ENCODE measurements at regions not wholly inside any gene's neighbourhood (a gene's known extent, or its start where the extent isn't known, plus 50 kb on each side); places are given as distances from the start of the nearest gene placed in this dataset.
A peak's percentile ranks its signal among the peaks of the same experiment; 100 is the strongest.

GRCh38 chr1:201734786-201735185 is 94.2 kb upstream of the IPO9 start:
- Histone ChIP-seq H2AFZ (ENCODE audit: low read depth, low read length) (no peak overlapping the region), H3K27me3 (ENCODE audit: insufficient read depth, low read depth, low read length) (no peaks in the 10 kb centered on the region), H3K9me2 (ENCODE audit: insufficient read depth, low read length) (no peaks in the 10 kb centered on the region), H3K9ac (ENCODE audit: low read length) (no peak overlapping the region), H3K27ac (ENCODE audit: low read length) (no peak overlapping the region), H3K36me3 (ENCODE audit: insufficient read depth, low read length) (no peaks in the 10 kb centered on the region), H3K79me2 (replicated peaks; ENCODE audit: insufficient read depth, low read length) (peaks cover 86% of the 10 kb centered on the region), H3K9me3 (ENCODE audit: low read length) (no peaks in the 10 kb centered on the region), H3K4me3 (ENCODE audit: low read length) (no peak overlapping the region), H3F3A (ENCODE audit: insufficient read depth, low read length, poor library complexity, severe bottlenecking) (no peaks in the 10 kb centered on the region), H4K20me1 (ENCODE audit: insufficient read depth) (no peaks in the 10 kb centered on the region), H3K4me2 (ENCODE audit: low read length) (no peak overlapping the region)
- no peak for TF ChIP-seq EP300 (conservative IDR thresholded peaks at IDR 0.05; ENCODE audit: poor library complexity, severe bottlenecking)
- TF ChIP-seq RAD21 (conservative IDR thresholded peaks at IDR 0.05): no peak
- no peak for TF ChIP-seq SMC3 (conservative IDR thresholded peaks at IDR 0.05; ENCODE audit: poor library complexity)
- TF ChIP-seq, protein P1, sequence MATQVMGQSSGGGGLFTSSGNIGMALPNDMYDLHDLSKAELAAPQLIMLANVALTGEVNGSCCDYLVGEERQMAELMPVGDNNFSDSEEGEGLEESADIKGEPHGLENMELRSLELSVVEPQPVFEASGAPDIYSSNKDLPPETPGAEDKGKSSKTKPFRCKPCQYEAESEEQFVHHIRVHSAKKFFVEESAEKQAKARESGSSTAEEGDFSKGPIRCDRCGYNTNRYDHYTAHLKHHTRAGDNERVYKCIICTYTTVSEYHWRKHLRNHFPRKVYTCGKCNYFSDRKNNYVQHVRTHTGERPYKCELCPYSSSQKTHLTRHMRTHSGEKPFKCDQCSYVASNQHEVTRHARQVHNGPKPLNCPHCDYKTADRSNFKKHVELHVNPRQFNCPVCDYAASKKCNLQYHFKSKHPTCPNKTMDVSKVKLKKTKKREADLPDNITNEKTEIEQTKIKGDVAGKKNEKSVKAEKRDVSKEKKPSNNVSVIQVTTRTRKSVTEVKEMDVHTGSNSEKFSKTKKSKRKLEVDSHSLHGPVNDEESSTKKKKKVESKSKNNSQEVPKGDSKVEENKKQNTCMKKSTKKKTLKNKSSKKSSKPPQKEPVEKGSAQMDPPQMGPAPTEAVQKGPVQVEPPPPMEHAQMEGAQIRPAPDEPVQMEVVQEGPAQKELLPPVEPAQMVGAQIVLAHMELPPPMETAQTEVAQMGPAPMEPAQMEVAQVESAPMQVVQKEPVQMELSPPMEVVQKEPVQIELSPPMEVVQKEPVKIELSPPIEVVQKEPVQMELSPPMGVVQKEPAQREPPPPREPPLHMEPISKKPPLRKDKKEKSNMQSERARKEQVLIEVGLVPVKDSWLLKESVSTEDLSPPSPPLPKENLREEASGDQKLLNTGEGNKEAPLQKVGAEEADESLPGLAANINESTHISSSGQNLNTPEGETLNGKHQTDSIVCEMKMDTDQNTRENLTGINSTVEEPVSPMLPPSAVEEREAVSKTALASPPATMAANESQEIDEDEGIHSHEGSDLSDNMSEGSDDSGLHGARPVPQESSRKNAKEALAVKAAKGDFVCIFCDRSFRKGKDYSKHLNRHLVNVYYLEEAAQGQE (IDR thresholded peaks at IDR 0.05; ENCODE audit: borderline replicate concordance): no peak
- no peak for TF ChIP-seq TAF1 (IDR thresholded peaks at IDR 0.05; ENCODE audit: low read depth)
- TF ChIP-seq CTCF (IDR thresholded peaks at IDR 0.05; ENCODE audit: poor library complexity, severe bottlenecking): no peak
- no peak for TF ChIP-seq EZH2 (IDR thresholded peaks at IDR 0.05; ENCODE audit: borderline replicate concordance, insufficient read depth, low read length, poor library complexity, severe bottlenecking)
- TF ChIP-seq MXI1 (conservative IDR thresholded peaks at IDR 0.05; ENCODE audit: poor library complexity, severe bottlenecking): no peak
- TF ChIP-seq POLR2AphosphoS5 (IDR thresholded peaks at IDR 0.05): no peak

DNA sequence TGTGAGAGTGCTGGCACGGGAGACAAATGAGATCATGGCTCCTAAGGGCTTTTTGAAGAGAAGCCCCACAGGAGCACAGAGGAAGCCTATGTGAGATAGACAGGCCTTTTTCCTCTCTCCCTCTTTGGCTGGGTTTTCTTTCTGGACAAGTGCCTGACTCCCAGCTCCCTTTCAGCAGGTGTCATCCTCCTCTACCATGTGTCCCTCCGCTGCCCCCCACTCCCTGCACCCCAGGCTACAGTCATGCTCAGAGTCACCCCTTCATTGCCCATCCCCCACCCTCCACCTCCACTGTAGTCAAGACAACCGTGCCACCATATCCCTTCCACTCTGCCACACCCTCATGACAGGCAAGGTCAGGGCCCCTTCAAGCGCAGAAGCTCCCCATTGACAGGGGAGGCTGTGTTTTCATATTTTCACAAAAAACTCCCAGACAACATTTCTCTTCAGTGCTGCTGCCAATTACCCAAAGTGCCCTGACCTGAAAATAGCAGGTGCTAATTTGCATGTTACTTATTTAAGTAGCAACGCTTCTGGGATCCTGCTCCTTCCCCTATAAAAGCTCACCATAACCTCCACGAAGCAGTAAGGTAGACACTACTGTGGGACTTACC is 92.1 kb upstream of the IPO9 start:
- H3K36me3 ChIP-seq (ENCODE audit: insufficient read depth, low read length): no peaks in the 10 kb centered on the region
- H3K9ac ChIP-seq (ENCODE audit: low read length): no peak overlapping the region
- peak overlapping the region; percentile 2 for H3K27ac ChIP-seq (ENCODE audit: low read length)
- TF ChIP-seq MXI1 (conservative IDR thresholded peaks at IDR 0.05; ENCODE audit: poor library complexity, severe bottlenecking): peak; percentile 2
- TF ChIP-seq EP300 (conservative IDR thresholded peaks at IDR 0.05; ENCODE audit: poor library complexity, severe bottlenecking): no peak
- no peak for TF ChIP-seq SMC3 (conservative IDR thresholded peaks at IDR 0.05; ENCODE audit: poor library complexity)
- no peak for TF ChIP-seq RAD21 (conservative IDR thresholded peaks at IDR 0.05)
- no peak for TF ChIP-seq EZH2 (IDR thresholded peaks at IDR 0.05; ENCODE audit: borderline replicate concordance, insufficient read depth, low read length, poor library complexity, severe bottlenecking)
- peaks cover 87% of the 10 kb centered on the region for H3K79me2 ChIP-seq (replicated peaks; ENCODE audit: insufficient read depth, low read length)
- H4K20me1 ChIP-seq (ENCODE audit: insufficient read depth): peaks cover 8% of the 10 kb centered on the region
- no peaks in the 10 kb centered on the region for H3K9me3 ChIP-seq (ENCODE audit: low read length)
- no peaks in the 10 kb centered on the region for H3K27me3 ChIP-seq (ENCODE audit: insufficient read depth, low read depth, low read length)
- H3K4me3 ChIP-seq (ENCODE audit: low read length): peak overlapping the region; percentile 94
- H3F3A ChIP-seq (ENCODE audit: insufficient read depth, low read length, poor library complexity, severe bottlenecking): no peaks in the 10 kb centered on the region
- H3K9me2 ChIP-seq (ENCODE audit: insufficient read depth, low read length): no peaks in the 10 kb centered on the region
- H2AFZ ChIP-seq (ENCODE audit: low read depth, low read length): no peak overlapping the region
- no peak overlapping the region for H3K4me2 ChIP-seq (ENCODE audit: low read length)
